ENCODE measurements at regions not wholly inside any gene's neighbourhood (a gene's known extent, or its start where the extent isn't known, plus 50 kb on each side); places are given as distances from the start of the nearest gene placed in this dataset.
"Not testable (repeated sequence)": the region's sequence is repeated elsewhere in the genome, so short reads cannot be mapped to it uniquely, and the experiment has no call there.

- H3K4me3 ChIP-seq (ENCODE audit: control insufficient read depth in 1 of 2, extremely low read depth in 1 of 2, low read length in 1 of 2) = no peak overlapping the region
- H3K9me3 ChIP-seq = no peaks in the 10 kb centered on the region
- H3K4me1 Mint-ChIP-seq = peaks cover 0 to 4% (median 0%) of the 10 kb centered on the region in 3 donors
- no peaks in the 10 kb centered on the region for H3K36me3 Mint-ChIP-seq
- no peaks in the 10 kb centered on the region for H3K9me3 Mint-ChIP-seq
- H3K36me3 ChIP-seq (ENCODE audit: control insufficient read depth in 2 of 2, extremely low read depth in 1 of 2, insufficient read depth in 1 of 2, low read length in 1 of 2) = no peaks in the 10 kb centered on the region
- POLR2A ChIA-PET = no interaction called here
- H3K27me3 ChIP-seq (replicated peaks in 1 of 2; ENCODE audit: control insufficient read depth in 2 of 2, extremely low read depth in 1 of 2, insufficient read depth in 2 of 2, low read length in 1 of 2) = no peaks in the 10 kb centered on the region
- H3K27ac ChIP-seq (ENCODE audit: low read length) = no peak overlapping the region
- DNase-seq (no peak), ATAC-seq (replicated peaks in 1 of 4) (no peak)
- H3K27me3 Mint-ChIP-seq = no peaks in the 10 kb centered on the region
- no peak overlapping the region for H3K27ac Mint-ChIP-seq
- 100% methylated on average over 1 of the region's 5 CpGs for WGBS (ENCODE audit: insufficient coverage)
- CTCF ChIA-PET = no interaction called here
- no peaks in the 10 kb centered on the region for H3K4me1 ChIP-seq (ENCODE audit: control insufficient read depth in 1 of 2, extremely low read depth in 1 of 2, insufficient read depth in 2 of 2, low read length in 2 of 2)
- H3K4me3 Mint-ChIP-seq = no peak overlapping the region
These were observed 267.3 kb upstream of the TBL1XR1 start for GRCh38 chr3:177464392-177465256.

GRCh38 chr3:177465257-177465642, 268.0 kb upstream of the TBL1XR1 start:
- Mint-ChIP-seq H3K27ac (no peak overlapping the region), H3K36me3 (no peaks in the 10 kb centered on the region), H3K27me3 (no peaks in the 10 kb centered on the region), H3K9me3 (no peaks in the 10 kb centered on the region), H3K4me1 (peaks cover 0 to 4% (median 0%) of the 10 kb centered on the region in 3 donors), H3K4me3 (no peak overlapping the region)
- no peaks in the 10 kb centered on the region for H3K36me3 ChIP-seq (ENCODE audit: control insufficient read depth in 2 of 2, extremely low read depth in 1 of 2, insufficient read depth in 1 of 2, low read length in 1 of 2)
- WGBS (ENCODE audit: insufficient coverage) = 100% methylated on average over 1 of the region's 4 CpGs
- ChIA-PET POLR2A (no interaction called here), CTCF (no interaction called here)
- DNase-seq = no peak
- H3K27me3 ChIP-seq (replicated peaks in 1 of 2; ENCODE audit: control insufficient read depth in 2 of 2, extremely low read depth in 1 of 2, insufficient read depth in 2 of 2, low read length in 1 of 2) = no peaks in the 10 kb centered on the region
- H3K27ac ChIP-seq (ENCODE audit: low read length) = no peak overlapping the region
- no peak overlapping the region for H3K4me3 ChIP-seq (ENCODE audit: control insufficient read depth in 1 of 2, extremely low read depth in 1 of 2, low read length in 1 of 2)
- no peaks in the 10 kb centered on the region for H3K9me3 ChIP-seq
- no peak for ATAC-seq (replicated peaks in 1 of 4)
- no peaks in the 10 kb centered on the region for H3K4me1 ChIP-seq (ENCODE audit: control insufficient read depth in 1 of 2, extremely low read depth in 1 of 2, insufficient read depth in 2 of 2, low read length in 2 of 2)

- H3K27me3 ChIP-seq (replicated peaks in 1 of 2; ENCODE audit: control insufficient read depth in 2 of 2, extremely low read depth in 1 of 2, insufficient read depth in 2 of 2, low read length in 1 of 2) = no peaks in the 10 kb centered on the region
- ATAC-seq (replicated peaks in 1 of 4) (no peak), DNase-seq (no peak)
- no peak overlapping the region for H3K27ac Mint-ChIP-seq
- H3K9me3 Mint-ChIP-seq = no peaks in the 10 kb centered on the region
- CTCF ChIA-PET = no interaction called here
- H3K27ac ChIP-seq (ENCODE audit: low read length) = no peak overlapping the region
- H3K4me1 Mint-ChIP-seq = peaks cover 0 to 4% (median 0%) of the 10 kb centered on the region in 3 donors
- H3K36me3 Mint-ChIP-seq = no peaks in the 10 kb centered on the region
- no peak overlapping the region for H3K4me3 Mint-ChIP-seq
- 100% methylated on average over 1 of the region's 4 CpGs for WGBS (ENCODE audit: insufficient coverage)
- no peaks in the 10 kb centered on the region for H3K27me3 Mint-ChIP-seq
- no peaks in the 10 kb centered on the region for H3K9me3 ChIP-seq
- no peaks in the 10 kb centered on the region for H3K4me1 ChIP-seq (ENCODE audit: control insufficient read depth in 1 of 2, extremely low read depth in 1 of 2, insufficient read depth in 2 of 2, low read length in 2 of 2)
- POLR2A ChIA-PET = no interaction called here
- H3K36me3 ChIP-seq (ENCODE audit: control insufficient read depth in 2 of 2, extremely low read depth in 1 of 2, insufficient read depth in 1 of 2, low read length in 1 of 2) = no peaks in the 10 kb centered on the region
- H3K4me3 ChIP-seq (ENCODE audit: control insufficient read depth in 1 of 2, extremely low read depth in 1 of 2, low read length in 1 of 2) = no peak overlapping the region
These were observed 268.8 kb upstream of the TBL1XR1 start for GRCh38 chr3:177466074-177466473.

- H3K27me3 ChIP-seq (replicated peaks in 1 of 2; ENCODE audit: control insufficient read depth in 2 of 2, extremely low read depth in 1 of 2, insufficient read depth in 2 of 2, low read length in 1 of 2); H3K4me1 Mint-ChIP-seq; H3K9me3 ChIP-seq; POLR2A ChIA-PET; H3K36me3 ChIP-seq (ENCODE audit: control insufficient read depth in 2 of 2, extremely low read depth in 1 of 2, insufficient read depth in 1 of 2, low read length in 1 of 2); H3K9me3 Mint-ChIP-seq; H3K36me3 Mint-ChIP-seq; H3K4me1 ChIP-seq (ENCODE audit: control insufficient read depth in 1 of 2, extremely low read depth in 1 of 2, insufficient read depth in 2 of 2, low read length in 2 of 2); DNase-seq; H3K4me3 Mint-ChIP-seq; H3K27me3 Mint-ChIP-seq; H3K27ac ChIP-seq (ENCODE audit: low read length); CTCF ChIA-PET; H3K27ac Mint-ChIP-seq; H3K4me3 ChIP-seq (ENCODE audit: control insufficient read depth in 1 of 2, extremely low read depth in 1 of 2, low read length in 1 of 2); ATAC-seq (replicated peaks in 1 of 4): not testable (repeated sequence)
- WGBS (ENCODE audit: insufficient coverage) = no CpG with 5 or more reads among the region's 5 CpGs
These were observed 269.3 kb upstream of the TBL1XR1 start for GRCh38 chr3:177466622-177467021.

GRCh38 chr3:177467247-177467985, 270.1 kb upstream of the TBL1XR1 start:
- Mint-ChIP-seq H3K9me3 (no peaks in the 10 kb centered on the region), H3K36me3 (no peaks in the 10 kb centered on the region), H3K27ac (no peak overlapping the region), H3K4me1 (peaks cover 0 to 4% (median 0%) of the 10 kb centered on the region in 3 donors), H3K4me3 (no peak overlapping the region), H3K27me3 (no peaks in the 10 kb centered on the region)
- H3K4me1 ChIP-seq (ENCODE audit: control insufficient read depth in 1 of 2, extremely low read depth in 1 of 2, insufficient read depth in 2 of 2, low read length in 2 of 2) = no peaks in the 10 kb centered on the region
- no CpG with 5 or more reads among the region's 5 CpGs for WGBS (ENCODE audit: insufficient coverage)
- CTCF ChIA-PET = interaction anchor here in 1 of 2 donors (0.5 kb wide), 1 partner anchor 499 kb away, joined by 3 read pairs; no protein-coding TSS in a partner anchor
- H3K27ac ChIP-seq (ENCODE audit: low read length) = no peak overlapping the region
- H3K36me3 ChIP-seq (ENCODE audit: control insufficient read depth in 2 of 2, extremely low read depth in 1 of 2, insufficient read depth in 1 of 2, low read length in 1 of 2) = no peaks in the 10 kb centered on the region
- no peak overlapping the region for H3K4me3 ChIP-seq (ENCODE audit: control insufficient read depth in 1 of 2, extremely low read depth in 1 of 2, low read length in 1 of 2)
- DNase-seq (no peak), ATAC-seq (replicated peaks in 1 of 4) (no peak)
- POLR2A ChIA-PET = no interaction called here
- H3K27me3 ChIP-seq (replicated peaks in 1 of 2; ENCODE audit: control insufficient read depth in 2 of 2, extremely low read depth in 1 of 2, insufficient read depth in 2 of 2, low read length in 1 of 2) = no peaks in the 10 kb centered on the region
- no peaks in the 10 kb centered on the region for H3K9me3 ChIP-seq

- H3K27me3 Mint-ChIP-seq = no peaks in the 10 kb centered on the region
- no peaks in the 10 kb centered on the region for H3K36me3 Mint-ChIP-seq
- H3K4me1 Mint-ChIP-seq = peaks cover 0 to 4% (median 0%) of the 10 kb centered on the region in 3 donors
- no peak for ATAC-seq (replicated peaks in 1 of 4)
- H3K4me1 ChIP-seq (ENCODE audit: control insufficient read depth in 1 of 2, extremely low read depth in 1 of 2, insufficient read depth in 2 of 2, low read length in 2 of 2) = no peaks in the 10 kb centered on the region
- H3K27me3 ChIP-seq (replicated peaks in 1 of 2; ENCODE audit: control insufficient read depth in 2 of 2, extremely low read depth in 1 of 2, insufficient read depth in 2 of 2, low read length in 1 of 2) = no peaks in the 10 kb centered on the region
- ChIA-PET CTCF (no interaction called here), POLR2A (no interaction called here)
- no peak overlapping the region for H3K27ac Mint-ChIP-seq
- H3K4me3 Mint-ChIP-seq = no peak overlapping the region
- no peaks in the 10 kb centered on the region for H3K36me3 ChIP-seq (ENCODE audit: control insufficient read depth in 2 of 2, extremely low read depth in 1 of 2, insufficient read depth in 1 of 2, low read length in 1 of 2)
- H3K9me3 ChIP-seq = no peaks in the 10 kb centered on the region
- no peak overlapping the region for H3K27ac ChIP-seq (ENCODE audit: low read length)
- H3K4me3 ChIP-seq (ENCODE audit: control insufficient read depth in 1 of 2, extremely low read depth in 1 of 2, low read length in 1 of 2) = no peak overlapping the region
- no peaks in the 10 kb centered on the region for H3K9me3 Mint-ChIP-seq
- DNase-seq = no peak
These were observed 271.0 kb upstream of the TBL1XR1 start for GRCh38 chr3:177468331-177468730.
